NB4 (cell line): ENCODE measurements at regions not wholly inside any gene's neighbourhood (a gene's known extent, or its start where the extent isn't known, plus 50 kb on each side); places are given as distances from the start of the nearest gene placed in this dataset.
"Not testable (repeated sequence)": the region's sequence is repeated elsewhere in the genome, so short reads cannot be mapped to it uniquely, and the experiment has no call there.

Experiments
- POLR2A ChIP-seq: IDR thresholded peaks from 2 replicates; pipeline ENCODE4 v1.6.1; 2011; ENCODE audit warnings: mild to moderate bottlenecking; ENCODE audit not compliant: insufficient read length; ENCODE audit errors: extremely low read depth
- TF ChIP-seq, protein P1 (sequence below): IDR thresholded peaks from one replicate; pipeline ENCODE4 v1.5.1; 2012; ENCODE audit warnings: low read depth, low read length

DNA sequence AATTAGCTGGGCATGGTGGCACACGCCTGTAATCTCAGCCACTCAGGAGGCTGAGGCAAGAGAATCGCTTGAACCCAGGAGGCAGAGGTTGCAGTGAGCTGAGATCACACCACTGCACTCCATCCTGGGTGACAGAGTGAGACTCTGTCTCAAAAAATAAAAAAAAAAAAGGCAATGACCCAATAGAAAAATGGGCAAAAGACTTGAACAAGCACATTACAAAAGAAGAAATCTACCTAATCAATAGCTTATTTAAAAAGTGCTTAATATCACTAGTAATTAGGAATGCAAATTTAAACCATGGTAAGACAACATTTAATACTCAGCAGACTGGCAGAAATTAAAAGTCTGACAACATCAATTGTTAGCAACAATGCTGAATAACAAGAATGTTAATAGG, 163.6 kb upstream of the C11orf58 start:
- TF ChIP-seq POLR2A = not testable (repeated sequence)
- TF ChIP-seq, protein P1, sequence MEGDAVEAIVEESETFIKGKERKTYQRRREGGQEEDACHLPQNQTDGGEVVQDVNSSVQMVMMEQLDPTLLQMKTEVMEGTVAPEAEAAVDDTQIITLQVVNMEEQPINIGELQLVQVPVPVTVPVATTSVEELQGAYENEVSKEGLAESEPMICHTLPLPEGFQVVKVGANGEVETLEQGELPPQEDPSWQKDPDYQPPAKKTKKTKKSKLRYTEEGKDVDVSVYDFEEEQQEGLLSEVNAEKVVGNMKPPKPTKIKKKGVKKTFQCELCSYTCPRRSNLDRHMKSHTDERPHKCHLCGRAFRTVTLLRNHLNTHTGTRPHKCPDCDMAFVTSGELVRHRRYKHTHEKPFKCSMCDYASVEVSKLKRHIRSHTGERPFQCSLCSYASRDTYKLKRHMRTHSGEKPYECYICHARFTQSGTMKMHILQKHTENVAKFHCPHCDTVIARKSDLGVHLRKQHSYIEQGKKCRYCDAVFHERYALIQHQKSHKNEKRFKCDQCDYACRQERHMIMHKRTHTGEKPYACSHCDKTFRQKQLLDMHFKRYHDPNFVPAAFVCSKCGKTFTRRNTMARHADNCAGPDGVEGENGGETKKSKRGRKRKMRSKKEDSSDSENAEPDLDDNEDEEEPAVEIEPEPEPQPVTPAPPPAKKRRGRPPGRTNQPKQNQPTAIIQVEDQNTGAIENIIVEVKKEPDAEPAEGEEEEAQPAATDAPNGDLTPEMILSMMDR = not testable (repeated sequence)
